HG03432 (cell line): ENCODE measurements at regions not wholly inside any gene's neighbourhood (a gene's known extent, or its start where the extent isn't known, plus 50 kb on each side); places are given as distances from the start of the nearest gene placed in this dataset.

ENCODE experiments used
- ATAC-seq: cut with Tn5 transposase; IDR thresholded peaks from one replicate; pipeline ENCODE4 v1.9.1; 2021; ENCODE audit warnings: mild to moderate bottlenecking, moderate library complexity; ENCODE audit not compliant: unreplicated experiment

- ATAC-seq: peak; percentile 78
Measured at GRCh38 chr6:1482381-1483166, 93.2 kb downstream of the FOXF2 start.

GRCh38 chr6:1485678-1486077 is 96.3 kb downstream of the FOXF2 start:
- no peak for ATAC-seq

DNA sequence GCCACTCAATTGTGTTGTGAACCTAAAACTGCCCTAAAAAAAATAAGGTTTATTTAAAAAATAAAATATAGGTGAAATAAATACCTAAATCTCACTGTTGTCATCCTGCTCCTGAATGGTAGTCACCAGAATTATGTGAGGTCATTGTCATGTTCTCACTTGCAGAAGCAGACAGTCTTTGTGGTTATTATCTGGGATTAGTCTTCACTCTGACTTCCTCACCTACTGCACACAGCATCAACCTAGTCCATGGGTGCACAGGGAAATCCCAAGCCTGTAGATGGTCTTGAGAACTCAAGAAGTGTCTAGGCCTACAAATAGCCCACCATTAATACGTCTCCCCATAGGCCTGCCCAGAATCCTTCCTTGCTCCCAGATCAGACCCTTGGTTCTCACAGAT is 97.0 kb downstream of the FOXF2 start:
- ATAC-seq: no peak

DNA sequence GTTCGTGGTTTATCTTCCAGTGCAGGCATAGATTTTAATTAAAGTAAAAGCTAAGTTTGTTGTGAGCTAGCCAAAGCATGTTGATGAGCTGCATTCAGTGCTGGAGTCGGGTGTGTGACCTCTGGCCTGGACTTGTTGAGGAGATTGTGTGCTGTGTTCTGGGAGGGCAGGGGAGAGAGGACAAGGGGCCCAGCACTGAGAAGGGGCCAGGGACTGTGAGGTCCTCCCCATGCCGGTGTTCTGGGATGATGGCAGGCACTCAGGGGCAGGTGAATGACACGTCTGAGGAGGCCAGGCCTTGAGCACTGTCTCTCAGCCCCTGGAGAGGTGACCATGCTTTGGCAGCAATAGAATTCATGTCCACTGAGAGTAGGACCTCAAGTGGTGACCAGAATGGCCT is 97.9 kb downstream of the FOXF2 start:
- no peak for ATAC-seq

DNA sequence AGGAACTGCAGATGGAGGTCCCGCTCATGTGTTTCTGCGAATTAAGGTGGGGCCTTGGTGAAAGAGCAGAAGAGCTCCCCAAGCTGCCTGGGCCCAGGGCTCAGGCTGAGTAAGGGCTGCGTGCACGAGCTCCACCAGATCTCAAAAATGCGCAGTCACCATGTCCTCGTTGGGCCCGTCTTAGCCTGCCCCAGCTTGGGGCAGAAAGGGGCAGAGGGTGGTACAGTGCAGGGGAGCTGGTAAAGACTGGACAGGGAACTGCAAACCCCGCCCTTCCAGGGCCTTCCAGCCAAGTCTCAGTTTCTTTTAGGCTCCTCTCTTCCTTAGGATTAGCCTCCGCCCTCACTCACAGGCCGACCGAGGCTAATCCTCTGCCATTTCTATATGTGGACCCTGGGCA is 101.6 kb downstream of the FOXF2 start:
- no peak for ATAC-seq

GRCh38 chr6:1491591-1492319 is 102.4 kb downstream of the FOXF2 start:
- no peak for ATAC-seq

GRCh38 chr6:1494671-1495070 is 105.3 kb downstream of the FOXF2 start:
- no peak for ATAC-seq

- ATAC-seq: no peak
Measured at GRCh38 chr6:1495344-1495743, 106.0 kb downstream of the FOXF2 start.

DNA sequence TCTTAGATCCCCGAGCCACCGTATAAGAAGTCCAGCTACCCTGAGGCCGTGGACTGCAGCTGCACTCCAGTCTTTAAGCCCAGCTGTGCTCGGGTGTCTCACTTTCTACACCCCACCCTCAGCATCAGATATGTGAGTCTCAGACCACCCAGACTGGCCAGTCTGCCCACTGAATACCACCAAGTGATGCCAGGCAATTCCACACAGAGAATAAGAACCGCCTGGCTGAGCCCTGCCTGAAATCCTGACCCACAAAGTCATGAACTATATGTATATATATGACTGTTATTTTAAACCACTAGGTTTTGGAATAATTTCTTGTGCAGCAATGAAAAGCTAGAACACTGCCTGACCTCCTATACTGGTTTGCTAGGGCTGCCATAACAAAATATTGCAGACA is 106.7 kb downstream of the FOXF2 start:
- ATAC-seq: no peak

- ATAC-seq: no peak
Measured at GRCh38 chr6:1496836-1497760, 107.7 kb downstream of the FOXF2 start.

GRCh38 chr6:1497761-1498105 is 108.4 kb downstream of the FOXF2 start:
- ATAC-seq: no peak

GRCh38 chr6:1498491-1499113 is 109.2 kb downstream of the FOXF2 start:
- no peak for ATAC-seq

DNA sequence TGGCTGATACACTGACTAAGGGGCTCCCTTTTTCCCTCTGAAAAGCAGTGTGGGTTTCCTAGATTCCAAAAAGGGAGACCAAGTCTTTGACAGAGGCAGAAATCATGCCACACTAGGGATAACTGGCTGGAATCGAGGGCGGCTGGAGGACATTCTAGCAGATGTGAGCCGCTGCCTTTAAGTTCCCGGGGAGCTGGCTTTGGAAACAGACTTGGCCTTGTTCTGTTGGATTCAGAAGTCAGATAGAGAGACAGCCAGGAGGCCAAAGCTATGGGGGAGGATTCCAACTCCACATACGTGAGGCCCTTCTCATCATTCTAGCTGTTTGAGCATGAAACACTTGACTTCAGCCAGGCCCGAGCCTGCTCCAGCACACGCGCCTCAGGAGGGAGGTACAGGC is 109.9 kb upstream of the FOXC1 start:
- no peak for ATAC-seq

- no peak for ATAC-seq
Measured at GRCh38 chr6:1500913-1501312, 108.8 kb upstream of the FOXC1 start.

DNA sequence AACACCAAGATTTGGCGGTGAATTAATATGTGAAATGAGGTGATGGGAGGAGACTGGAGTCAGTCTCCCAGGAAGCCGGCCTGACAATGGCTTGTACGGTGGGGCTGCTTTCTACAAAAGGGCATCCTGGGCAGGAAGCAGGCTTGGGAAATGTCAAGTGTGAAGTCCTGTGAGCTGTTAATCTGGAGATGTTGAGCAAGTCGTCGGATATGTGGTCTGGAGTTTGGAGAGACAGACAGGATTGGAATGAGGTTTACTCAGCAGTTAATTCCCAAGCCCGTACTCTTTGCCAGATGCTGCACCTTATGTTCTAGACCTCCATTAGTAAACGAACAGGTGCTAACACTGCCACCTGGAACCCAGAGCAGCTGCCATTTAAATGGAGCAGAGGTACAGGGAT is 107.7 kb upstream of the FOXC1 start:
- no peak for ATAC-seq

DNA sequence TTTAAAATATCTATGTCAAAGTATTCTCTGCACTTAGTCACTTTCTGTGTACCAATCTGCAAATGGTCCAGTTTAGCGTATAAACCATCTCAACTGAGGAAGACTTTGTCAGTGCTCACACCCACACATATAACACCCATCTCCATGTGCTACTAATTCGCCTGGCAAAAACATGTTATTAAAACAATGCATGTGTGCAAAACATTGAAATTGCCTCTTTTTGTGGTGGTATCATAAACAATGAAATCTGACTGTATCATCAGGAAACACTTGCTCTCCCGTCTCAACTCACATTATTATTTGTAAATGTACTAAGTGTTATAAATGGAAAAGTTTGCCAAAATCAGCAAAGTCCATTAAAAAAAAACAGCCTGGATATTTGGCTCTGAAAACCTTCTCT is 105.9 kb upstream of the FOXC1 start:
- ATAC-seq: no peak

GRCh38 chr6:1504465-1504864 is 105.2 kb upstream of the FOXC1 start:
- no peak for ATAC-seq

DNA sequence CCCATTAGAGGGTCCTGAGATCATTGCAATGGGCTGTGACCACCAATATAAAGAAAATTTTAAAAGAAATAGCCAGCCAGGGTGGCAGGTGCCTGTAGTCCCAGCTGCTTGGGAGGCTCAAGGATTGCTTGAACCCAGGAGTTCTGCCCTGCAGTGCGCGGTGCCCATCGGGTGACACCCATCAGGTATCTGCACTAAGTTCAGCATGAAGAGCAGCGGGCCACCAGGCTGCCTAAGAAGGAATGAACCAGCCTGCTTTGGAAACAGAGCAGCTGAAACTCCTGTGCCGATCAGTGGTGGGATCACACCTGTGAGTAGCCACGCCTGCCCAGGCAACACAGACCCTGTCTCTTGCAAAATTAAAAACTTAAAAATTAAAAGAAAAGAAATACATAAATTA is 102.5 kb upstream of the FOXC1 start:
- ATAC-seq: no peak

DNA sequence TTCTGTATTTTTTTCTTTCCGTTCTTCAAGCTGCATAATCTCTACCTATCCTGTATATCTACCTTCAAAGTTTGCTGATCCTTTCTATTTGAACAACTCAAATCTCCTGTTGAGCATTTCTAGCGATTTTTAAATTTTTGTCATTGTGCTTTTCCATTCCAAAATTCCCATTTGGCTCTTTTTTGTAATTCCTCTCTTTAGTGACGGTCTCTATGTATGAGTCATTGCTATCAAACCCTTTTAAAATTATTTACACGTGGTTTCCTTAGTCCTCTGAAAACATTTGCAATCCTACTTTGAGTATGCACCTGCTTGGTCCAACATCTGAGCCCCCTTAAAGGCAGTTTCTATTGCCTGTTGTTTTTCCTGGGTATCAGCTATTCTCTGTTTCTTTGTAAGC is 100.5 kb upstream of the FOXC1 start:
- no peak for ATAC-seq

DNA sequence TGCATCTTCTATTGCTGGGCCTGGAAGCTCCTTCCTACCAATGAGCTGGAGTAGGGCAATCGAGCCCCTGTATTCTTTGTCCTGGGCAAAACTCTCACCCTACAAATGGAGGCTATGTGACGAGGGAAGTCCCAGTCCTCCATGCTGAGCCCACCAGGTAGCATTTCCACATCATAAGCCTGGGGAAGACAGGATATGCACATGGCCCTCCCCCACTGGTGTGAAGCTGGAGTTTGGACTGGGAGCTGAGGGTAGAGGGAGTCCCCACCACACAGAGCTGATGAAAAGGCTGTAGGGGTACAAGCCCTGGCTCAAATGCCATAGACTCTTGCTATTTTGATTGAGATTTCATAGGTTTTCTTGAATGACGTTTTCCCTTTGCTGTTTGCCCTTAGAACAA is 99.5 kb upstream of the FOXC1 start:
- no peak for ATAC-seq

DNA sequence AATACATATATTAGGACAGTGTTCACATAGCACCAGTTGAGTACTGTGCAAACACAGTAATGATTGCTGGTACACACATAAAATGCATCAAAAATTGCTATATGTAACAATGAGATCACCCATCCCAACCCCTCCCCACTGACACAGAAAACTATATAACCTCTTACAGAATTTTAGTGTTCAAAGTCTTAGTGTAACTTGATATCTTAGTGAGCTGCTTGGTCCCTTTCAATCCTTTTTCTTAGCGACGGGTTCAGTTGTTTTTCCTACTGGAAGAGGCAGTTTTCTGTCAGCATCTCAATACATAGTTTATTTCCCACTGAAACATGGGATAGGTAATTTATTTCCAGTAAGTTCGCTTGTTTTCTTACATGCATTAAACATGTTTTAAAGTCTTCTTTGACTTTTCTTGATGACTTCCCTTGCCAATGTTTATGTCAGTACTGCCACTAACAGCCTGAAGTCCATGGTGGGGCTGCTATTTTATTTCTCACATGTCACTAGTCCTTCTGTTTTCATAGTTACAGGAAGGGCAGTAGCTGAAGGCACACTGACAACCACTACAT is 96.4 kb upstream of the FOXC1 start:
- ATAC-seq: no peak
